Stimulated activated CD8-positive, alpha-beta memory T cell treated with anti-CD3 and anti-CD28 coated beads, Interleukin-7, amount 100 ng/mL, for 48 hours (primary cell): ENCODE measurements at regions not wholly inside any gene's neighbourhood (a gene's known extent, or its start where the extent isn't known, plus 50 kb on each side); places are given as distances from the start of the nearest gene placed in this dataset.

Experiments
- DNase-seq, 2 donors: peaks; one replicate each; pipeline ENCODE4 v3.0.0-alpha.2; 2020; ENCODE audit warnings: low read depth in 1 of 2; ENCODE audit errors: extremely low read depth in 1 of 2

- DNase-seq = peak in 1 of 2 donors; percentile 7
These were observed 246.3 kb upstream of the RAB4A start for GRCh38 chr1:229024528-229025130.

GRCh38 chr1:229025576-229025975, 245.3 kb upstream of the RAB4A start:
- no peak for DNase-seq

- no peak for DNase-seq
These were observed 243.8 kb upstream of the RAB4A start for GRCh38 chr1:229027158-229027557.

- peak; percentile 1 to 2 for DNase-seq
These were observed 243.2 kb upstream of the RAB4A start for GRCh38 chr1:229027622-229028182.

GRCh38 chr1:229028544-229028943, 242.4 kb upstream of the RAB4A start:
- DNase-seq = no peak

GRCh38 chr1:229028987-229029878, 241.7 kb upstream of the RAB4A start:
- no peak for DNase-seq

- DNase-seq = no peak
These were observed 241.1 kb upstream of the RAB4A start for GRCh38 chr1:229029879-229030235.

GRCh38 chr1:229030630-229031029, 240.3 kb upstream of the RAB4A start:
- DNase-seq = no peak

GRCh38 chr1:229031061-229031460, 239.8 kb upstream of the RAB4A start:
- DNase-seq = no peak

GRCh38 chr1:229031481-229032341, 239.2 kb upstream of the RAB4A start:
- no peak for DNase-seq

GRCh38 chr1:229032375-229032774, 238.5 kb upstream of the RAB4A start:
- DNase-seq = no peak

GRCh38 chr1:229033480-229033879, 237.4 kb upstream of the RAB4A start:
- DNase-seq = no peak

- DNase-seq = no peak
These were observed 236.6 kb upstream of the RAB4A start for GRCh38 chr1:229034342-229034741.

- DNase-seq = peak in 1 of 2 donors; percentile 5
These were observed 235.7 kb upstream of the RAB4A start for GRCh38 chr1:229035054-229035747.

- DNase-seq = no peak
These were observed 235.2 kb upstream of the RAB4A start for GRCh38 chr1:229035748-229036082.

GRCh38 chr1:229037806-229038405, 233.0 kb upstream of the RAB4A start:
- no peak for DNase-seq

- DNase-seq = no peak
These were observed 230.1 kb upstream of the RAB4A start for GRCh38 chr1:229040630-229041358.

GRCh38 chr1:229041946-229042345, 229.0 kb upstream of the RAB4A start:
- no peak for DNase-seq

- no peak for DNase-seq
These were observed 228.4 kb upstream of the RAB4A start for GRCh38 chr1:229042482-229042881.

GRCh38 chr1:229043115-229043514, 227.8 kb upstream of the RAB4A start:
- DNase-seq = no peak
